IPS DF 4.7 (cell line): ENCODE measurements at regions not wholly inside any gene's neighbourhood (a gene's known extent, or its start where the extent isn't known, plus 50 kb on each side); places are given as distances from the start of the nearest gene placed in this dataset.

Experiments used
- DNase-seq: peaks from one replicate; pipeline ENCODE4 v3.0.0-alpha.2; 2013; ENCODE audit warnings: low spot score; ENCODE audit errors: extremely low read depth

GRCh38 chr6:144335311-144335861 is 50.3 kb downstream of the UTRN start:
- DNase-seq = no peak

DNA sequence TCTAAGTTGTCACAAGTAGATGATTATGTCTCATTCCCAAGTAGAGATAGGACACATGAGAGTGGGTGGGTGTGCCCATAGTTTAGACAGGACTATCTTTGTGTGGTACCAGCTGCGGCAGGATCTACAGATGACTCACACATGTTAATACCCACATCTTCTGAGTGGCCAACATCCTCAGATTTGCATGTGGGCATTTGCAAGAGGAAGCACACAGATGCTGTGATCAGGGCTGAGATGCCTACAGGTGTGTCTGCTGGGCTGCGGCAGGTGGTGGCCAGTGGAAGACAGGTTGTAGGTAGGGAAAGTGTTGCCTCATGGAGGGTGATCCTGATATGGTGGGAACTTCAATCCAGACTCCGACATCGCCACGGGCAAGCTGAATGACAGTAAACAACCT is 50.8 kb downstream of the UTRN start:
- no peak for DNase-seq

GRCh38 chr6:144336900-144337299 is 51.8 kb downstream of the UTRN start:
- DNase-seq = no peak

- no peak for DNase-seq
Observed at GRCh38 chr6:144338474-144338873, 53.3 kb downstream of the UTRN start.

GRCh38 chr6:144338951-144339700 is 54.0 kb downstream of the UTRN start:
- DNase-seq = no peak

- no peak for DNase-seq
Observed at GRCh38 chr6:144339859-144340452, 54.8 kb downstream of the UTRN start.

GRCh38 chr6:144340541-144341371 is 55.6 kb downstream of the UTRN start:
- DNase-seq = no peak

DNA sequence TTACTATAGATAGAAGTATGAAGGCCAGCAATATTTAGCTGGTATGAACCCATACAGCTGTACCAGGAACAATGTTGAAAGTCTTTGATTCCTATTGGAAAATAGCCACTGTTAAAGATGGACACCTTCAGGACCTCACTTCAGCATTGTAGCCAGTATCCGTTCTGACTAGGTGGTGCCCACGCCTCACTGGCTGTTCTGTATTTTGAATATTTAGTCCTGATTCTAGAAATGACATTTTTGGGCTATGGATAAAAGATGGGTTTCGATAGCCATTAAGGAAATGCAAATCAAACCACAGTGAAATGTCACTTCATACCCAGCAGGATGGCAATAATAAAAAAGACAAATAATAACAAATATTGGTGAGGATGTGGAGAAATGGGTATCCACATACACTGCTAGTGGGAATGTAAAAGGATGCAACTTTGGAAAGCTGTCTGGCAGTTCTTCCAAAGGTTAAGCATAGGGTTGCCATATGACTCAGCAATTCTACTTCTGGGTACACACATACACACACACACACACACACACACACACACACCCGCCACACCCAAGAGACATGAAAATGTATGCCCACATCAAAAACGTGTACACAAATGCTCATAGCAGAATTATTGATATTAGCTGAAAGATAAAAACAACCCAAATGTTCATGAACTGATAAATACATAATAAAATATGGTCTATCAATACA is 56.8 kb downstream of the UTRN start:
- DNase-seq = no peak

DNA sequence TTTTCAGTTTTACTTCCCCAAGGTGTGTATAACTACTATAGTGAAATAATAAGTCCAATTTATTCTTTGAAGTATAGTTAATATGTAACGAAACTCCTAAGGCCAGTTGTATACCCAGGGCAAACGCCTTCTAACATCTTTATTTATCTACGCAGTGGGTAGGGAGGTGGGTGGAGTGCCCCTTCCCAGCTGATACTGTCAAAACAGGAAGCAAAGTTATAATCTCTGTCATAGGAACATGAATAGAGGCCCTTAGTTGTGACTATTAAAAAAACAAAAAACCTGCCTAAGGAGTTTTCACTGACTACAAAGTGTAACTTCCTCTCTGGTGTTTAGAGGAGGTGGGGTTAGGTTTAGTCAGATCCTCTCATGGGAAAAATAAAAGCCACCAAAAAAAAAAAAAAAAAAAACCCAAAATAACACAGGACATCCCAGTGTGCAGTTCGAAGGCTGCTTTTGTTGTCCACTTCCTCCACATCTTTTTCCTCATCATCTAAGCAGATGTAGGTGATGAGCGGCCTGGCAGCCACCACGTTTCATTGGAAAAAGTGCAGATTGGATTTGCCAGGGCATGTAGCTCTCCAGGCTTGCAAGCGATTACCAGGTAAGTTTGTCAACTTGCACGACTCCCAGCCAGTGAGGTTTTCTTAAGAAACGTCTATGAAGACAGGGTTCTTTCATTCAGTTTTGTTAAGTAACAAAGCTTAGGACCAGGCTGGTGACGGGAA is 58.7 kb downstream of the UTRN start:
- DNase-seq = no peak

DNA sequence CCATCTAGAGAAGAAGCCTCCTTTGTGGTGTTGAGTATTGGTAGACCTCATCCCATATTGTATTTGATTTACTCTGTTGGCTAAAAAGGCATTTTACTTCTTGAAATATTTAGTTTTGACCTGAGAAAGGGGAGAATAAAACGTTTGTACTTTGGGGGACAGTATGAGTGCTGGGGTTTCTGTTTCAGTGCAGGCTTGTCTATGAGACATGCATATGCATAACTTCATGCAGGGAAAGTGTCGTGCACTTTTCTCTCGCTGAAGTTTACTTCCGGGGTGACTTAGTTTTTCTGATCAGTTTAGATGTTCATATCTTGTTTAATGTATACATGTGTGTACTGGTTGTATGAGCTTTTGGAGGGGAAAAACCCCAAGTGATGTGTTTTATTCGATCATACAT is 59.5 kb downstream of the UTRN start:
- DNase-seq = no peak

- no peak for DNase-seq
Observed at GRCh38 chr6:144345451-144345850, 60.3 kb downstream of the UTRN start.

- DNase-seq = no peak
Observed at GRCh38 chr6:144346719-144347447, 61.7 kb downstream of the UTRN start.

DNA sequence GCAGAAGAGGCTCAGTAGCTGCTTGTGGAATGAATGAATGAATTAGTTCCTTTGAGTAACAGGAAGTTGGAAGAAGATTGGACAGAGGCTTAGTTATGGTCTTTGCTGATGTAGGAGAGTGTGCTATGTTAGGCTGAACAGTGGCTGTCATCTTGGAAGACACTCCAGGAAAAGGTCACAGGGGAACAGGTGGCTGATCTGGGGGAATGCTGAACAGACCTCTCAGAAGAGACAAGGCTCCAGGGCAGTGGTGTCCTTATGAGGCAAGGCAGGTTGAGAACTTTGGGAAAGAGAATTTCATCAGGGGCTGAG is 62.3 kb downstream of the UTRN start:
- no peak for DNase-seq

DNA sequence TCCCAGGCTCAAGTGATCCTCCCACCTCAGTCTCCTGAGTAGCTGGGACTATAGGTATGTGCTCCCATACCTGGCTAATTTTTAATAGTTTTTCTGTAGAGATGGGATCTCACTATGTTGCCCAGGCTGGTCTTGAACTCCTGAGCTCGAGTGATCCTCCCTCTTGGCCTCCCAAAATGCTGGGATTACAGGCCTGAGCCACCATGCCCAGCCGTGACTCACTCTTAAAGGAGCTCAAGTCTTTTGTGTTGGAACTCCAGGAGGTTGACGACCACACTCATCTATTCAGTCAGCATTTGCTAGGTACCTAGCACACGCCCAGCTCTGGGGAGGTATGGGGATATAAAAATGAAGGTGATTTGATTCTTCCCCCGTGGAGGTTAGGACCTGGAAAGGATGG is 62.8 kb downstream of the UTRN start:
- no peak for DNase-seq

GRCh38 chr6:144349690-144350527 is 64.8 kb downstream of the UTRN start:
- DNase-seq = no peak

- no peak for DNase-seq
Observed at GRCh38 chr6:144350528-144350880, 65.4 kb downstream of the UTRN start.

GRCh38 chr6:144351379-144352127 is 66.4 kb downstream of the UTRN start:
- no peak for DNase-seq

GRCh38 chr6:144352331-144352730 is 67.2 kb downstream of the UTRN start:
- DNase-seq = no peak

DNA sequence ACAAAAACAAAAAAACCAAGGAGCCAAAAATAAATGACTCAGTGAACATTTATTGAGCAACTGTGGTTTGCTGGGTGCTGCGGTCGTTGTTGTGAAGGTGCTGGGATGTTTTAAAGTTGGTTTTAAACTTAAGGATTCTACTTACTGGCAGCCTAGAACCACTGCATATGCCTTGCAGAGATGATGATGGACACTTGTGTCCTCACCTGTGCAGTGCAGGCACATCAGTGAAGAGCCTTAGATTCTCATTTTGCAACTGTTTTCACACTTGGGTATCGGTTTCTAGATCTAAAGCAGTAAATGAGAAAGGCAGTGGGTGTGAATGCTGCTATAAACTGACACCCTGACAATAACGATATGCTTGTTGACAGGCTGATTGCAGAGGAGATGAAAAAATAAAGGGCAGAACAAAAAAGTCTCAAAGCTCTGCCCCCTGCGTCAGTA is 68.8 kb downstream of the UTRN start:
- no peak for DNase-seq
